CD4-positive, alpha-beta T cell treated with Interleukin-15 for 1 hour (primary cell): ENCODE measurements at regions not wholly inside any gene's neighbourhood (a gene's known extent, or its start where the extent isn't known, plus 50 kb on each side); places are given as distances from the start of the nearest gene placed in this dataset.
"Not testable (repeated sequence)": the region's sequence is repeated elsewhere in the genome, so short reads cannot be mapped to it uniquely, and the experiment has no call there.

Experiments
- DNase-seq: peaks from one replicate; pipeline ENCODE4 v3.0.0-alpha.2; 2020

- peak; percentile 17 for DNase-seq
Measured at GRCh38 chr11:95641495-95641894, 148.1 kb downstream of the FAM76B start.

DNA sequence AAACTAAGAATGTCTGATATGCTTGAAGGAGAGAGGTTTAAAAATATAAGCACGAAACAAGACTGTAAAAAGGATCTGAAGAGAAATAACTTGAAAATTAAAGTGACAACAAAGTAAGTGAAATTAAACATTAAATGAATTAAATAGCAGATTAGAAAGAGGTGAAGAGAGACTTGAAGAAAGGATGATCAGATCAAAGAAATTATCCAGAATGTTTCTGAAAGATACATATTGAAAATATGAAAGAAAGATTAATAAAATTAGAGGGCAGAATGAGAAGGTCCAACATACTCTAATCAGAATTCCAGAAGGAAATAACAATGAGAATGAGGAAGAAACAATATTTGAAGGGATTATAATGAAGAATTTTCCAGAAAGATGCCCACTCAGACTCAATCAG, 151.1 kb downstream of the FAM76B start:
- no peak for DNase-seq

GRCh38 chr11:95625164-95625900, 164.2 kb downstream of the FAM76B start:
- DNase-seq: no peak

GRCh38 chr11:95616256-95616804, 173.3 kb downstream of the FAM76B start:
- no peak for DNase-seq

DNA sequence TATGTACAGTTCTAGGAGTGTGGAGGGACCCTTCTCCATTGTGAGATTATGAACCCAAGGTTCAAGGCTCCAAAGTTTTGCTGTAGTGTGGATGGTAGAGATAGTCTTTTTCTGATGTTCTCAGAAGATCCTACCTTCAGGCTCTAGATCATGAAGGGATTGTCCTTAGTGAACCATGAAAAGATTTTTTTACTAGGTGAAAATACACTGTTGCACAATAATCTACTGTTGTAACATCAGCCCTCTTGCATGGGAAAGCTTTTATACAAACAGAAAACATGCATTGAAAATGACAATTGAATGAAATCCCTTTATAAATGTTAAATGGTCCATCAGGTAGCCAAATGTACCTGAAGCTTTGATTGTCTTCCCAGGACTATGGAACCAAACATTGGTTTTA, 177.8 kb downstream of the FAM76B start:
- no peak for DNase-seq

- not testable (repeated sequence) for DNase-seq
Measured at GRCh38 chr11:95610185-95610584, 179.4 kb downstream of the FAM76B start.

- no peak for DNase-seq
Measured at GRCh38 chr11:95608093-95608492, 181.5 kb downstream of the FAM76B start.

DNA sequence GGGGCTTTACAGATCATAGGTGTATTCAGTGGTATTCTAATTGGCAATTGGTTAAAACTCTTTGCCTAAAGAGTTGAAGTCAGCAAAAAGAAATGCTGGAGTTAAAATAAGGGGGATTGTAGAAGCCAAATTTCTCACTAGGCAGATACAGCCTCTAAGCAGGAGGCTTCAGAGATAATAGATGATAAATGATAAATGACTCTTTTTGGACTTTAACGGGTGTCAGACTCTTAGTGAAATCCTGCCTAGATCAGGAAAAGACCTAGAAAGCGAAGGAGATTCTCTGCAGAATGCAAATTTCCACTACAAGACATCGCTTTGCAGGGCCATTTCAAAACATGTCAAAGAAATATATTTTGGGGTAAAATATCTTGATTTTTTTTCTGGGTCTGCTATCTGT, 182.8 kb downstream of the FAM76B start:
- DNase-seq: no peak

- DNase-seq: no peak
Measured at GRCh38 chr11:95605271-95605940, 184.2 kb downstream of the FAM76B start.

DNA sequence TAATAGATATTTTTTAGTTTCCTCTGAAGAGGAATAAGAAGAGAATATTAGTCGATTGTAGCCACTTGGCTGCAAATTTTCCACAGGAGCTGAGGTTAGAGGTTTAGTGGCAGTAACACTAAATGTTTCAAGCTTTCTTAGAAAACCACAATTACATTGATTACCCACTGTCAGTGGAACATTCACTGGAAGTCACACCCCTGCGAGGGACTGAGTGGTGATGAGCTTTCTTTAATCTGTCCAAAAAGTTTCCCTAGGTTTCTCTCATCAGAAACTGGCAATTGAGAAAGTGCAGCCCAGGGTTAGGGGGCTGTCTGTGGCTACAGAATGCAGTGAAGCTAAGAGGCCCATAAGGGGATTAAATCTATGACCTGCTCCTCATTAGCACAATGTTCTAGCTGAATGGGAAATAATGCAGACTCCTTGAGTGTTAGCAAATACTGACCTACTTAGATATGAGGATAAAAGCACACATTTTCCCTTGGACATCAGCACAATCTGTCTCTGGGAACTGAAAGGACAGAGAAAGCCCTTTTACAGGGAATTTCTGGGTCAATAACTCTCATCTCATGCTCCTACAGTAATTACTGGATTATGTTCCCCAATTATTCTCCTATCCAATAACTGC, 189.5 kb downstream of the FAM76B start:
- DNase-seq: no peak

GRCh38 chr11:95595973-95596489, 193.6 kb downstream of the FAM76B start:
- DNase-seq: no peak

DNA sequence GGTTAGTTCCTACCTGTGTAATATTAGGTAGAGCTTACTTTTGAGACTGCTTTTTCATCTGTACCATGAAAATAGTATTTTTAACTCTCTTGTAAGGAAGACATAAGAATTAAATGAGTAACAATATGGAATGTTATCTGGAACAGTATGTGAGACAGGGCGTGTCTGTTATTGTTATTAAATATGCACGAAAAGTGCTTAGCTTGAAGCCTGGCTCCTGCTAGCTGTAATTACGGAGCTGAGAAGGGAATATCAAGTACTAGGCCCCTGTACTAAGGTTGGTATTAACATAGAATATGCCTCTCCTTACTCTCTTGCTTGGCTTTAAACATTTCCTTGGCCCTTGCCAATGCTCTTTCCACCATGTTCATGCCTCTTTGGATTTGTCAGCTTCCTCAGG, 194.0 kb downstream of the FAM76B start:
- DNase-seq: no peak

DNA sequence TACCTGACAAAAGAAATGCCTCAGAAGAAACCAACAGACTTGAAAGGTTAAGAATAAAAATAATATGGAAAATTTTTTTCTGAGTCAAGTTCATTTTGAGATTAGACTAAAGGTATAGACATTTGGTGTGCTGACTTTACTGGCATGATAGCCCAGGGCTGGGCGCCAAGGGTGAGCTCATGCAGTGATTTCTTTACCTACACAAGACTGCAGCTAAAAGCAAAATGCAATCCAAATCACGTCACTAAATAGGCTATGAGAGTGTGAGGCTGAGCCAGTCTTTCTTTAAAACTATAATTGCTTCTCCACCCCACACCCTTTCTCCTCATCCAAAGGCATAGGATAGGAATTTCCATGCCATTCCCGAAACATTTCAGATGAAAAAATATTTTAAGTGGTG, 196.5 kb downstream of the FAM76B start:
- no peak for DNase-seq

DNA sequence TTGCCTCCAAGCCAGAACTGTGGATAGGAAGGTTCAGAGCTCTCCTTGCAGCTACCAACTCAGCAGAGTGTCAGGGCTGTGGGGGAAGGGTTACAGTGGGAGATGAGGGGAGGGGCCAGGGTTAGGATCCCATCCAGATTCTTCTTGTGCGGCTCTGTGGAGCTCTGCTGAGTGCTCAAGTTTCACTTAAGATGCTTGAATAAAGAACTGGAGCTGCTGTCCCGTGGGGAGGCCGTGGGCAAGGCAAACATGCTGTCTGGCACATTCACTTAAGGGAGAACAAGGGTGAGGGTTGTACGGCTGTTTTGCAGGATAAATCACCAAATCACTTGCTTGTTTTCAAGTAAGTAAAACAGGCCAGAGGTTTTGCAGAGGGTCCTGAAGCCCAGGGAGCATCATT, 197.1 kb downstream of the FAM76B start:
- no peak for DNase-seq

DNA sequence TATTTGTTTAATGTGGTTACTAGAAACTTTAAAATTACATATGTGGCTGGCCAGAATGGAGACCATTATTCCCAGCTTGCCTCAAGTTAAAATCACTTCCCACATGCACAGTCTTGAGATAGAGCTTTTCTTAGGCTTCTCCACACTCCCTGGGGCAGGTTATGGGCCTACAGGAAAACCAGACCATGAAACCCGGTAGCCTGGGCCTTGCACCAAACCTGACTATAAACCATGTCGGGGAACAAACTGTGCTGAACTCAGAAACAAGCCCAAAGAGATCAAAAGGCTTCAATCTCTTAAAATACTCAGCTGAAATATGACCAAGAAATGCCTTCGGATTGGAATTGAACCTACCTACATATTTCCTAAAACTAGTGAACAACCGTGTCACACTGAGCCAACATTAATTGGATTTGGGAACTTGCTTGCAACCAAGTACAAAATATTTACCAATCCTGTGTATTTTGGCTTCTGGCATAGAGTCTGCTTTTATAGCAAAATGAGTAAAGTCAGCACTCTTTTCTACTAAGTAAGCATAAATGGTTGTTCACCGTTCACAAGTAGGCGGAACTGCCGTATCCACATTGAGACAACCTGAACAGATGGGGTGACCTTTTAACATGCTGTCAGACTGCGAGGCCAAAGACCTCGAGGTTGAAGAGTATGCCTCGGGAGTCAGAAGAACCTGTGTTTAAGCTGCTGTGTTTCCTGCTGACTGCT, 199.5 kb downstream of the FAM76B start:
- DNase-seq: no peak

DNA sequence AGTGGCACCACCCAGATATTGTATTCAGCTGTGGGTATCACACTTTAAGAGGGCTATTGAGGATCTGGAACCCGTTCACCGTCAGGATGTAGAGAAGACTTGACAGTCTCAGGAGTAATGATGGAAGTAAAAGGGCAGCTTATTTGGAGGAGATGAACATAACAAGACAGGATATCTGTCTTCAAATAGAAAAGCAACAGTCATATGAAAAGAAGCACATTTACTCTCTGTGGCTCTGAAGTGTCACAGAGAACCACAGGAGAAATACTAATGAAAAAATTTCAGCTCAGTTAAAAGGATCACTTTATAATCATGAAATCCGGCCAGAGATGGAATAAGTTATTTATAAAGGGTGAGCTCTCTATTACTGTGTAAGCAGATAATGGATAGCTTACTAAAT, 200.8 kb downstream of the FAM76B start:
- no peak for DNase-seq

DNA sequence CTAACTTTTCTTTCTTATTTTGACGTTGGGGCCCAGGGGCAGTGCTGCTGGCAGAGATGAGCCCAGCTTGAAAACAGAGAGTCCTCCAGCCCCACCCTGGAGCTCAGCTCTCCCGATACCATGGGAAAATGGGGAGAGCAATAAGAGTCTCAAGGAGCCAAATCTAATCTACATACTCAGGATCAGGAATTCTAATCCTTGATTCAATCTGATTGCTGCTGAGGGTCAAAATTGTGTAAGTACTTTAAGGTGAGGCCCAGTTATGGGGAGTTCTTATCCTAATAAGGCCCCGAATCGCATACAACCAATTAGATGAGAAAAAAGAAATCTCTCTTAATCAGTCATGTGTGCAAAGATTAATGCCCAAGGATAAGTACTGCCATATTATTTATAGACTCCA, 202.9 kb downstream of the FAM76B start:
- DNase-seq: no peak

- DNase-seq: no peak
Measured at GRCh38 chr11:95586155-95586554, 203.4 kb downstream of the FAM76B start.

- no peak for DNase-seq
Measured at GRCh38 chr11:95585752-95586077, 203.9 kb downstream of the FAM76B start.

DNA sequence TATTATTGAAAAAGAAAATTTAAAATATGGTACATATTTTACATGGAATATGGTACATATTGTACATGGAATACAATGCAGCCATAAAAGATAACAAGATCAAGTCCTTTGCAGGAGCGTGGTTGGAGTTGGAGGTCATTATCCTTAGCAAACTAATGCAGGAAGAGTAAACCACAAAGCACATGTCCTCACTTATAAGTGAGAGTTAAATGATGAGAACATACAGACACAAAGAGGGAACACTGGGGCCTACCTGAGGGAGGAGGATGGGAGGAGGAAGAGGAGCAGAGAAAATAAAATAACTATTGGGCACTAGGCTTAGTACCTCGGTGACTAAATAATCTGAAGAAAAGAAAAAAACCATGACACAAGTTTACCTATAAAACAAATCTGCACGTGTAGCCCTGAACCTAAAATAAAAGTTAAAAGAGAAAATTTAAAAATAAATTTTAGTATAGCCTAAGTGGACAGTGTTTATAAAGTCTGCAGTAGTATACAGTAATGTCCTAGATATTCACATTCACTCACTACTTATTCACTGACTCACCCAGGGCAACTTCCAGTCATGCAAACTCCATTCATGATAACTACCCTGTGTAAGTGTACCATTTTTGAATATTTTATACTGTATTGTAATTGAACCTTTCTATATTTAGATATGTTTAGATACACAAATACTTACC, 204.4 kb downstream of the FAM76B start:
- no peak for DNase-seq

GRCh38 chr11:95584589-95584988, 205.0 kb downstream of the FAM76B start:
- no peak for DNase-seq

GRCh38 chr11:95584180-95584579, 205.4 kb downstream of the FAM76B start:
- DNase-seq: no peak
